GDM1 (cell line): ENCODE measurements at regions not wholly inside any gene's neighbourhood (a gene's known extent, or its start where the extent isn't known, plus 50 kb on each side); places are given as distances from the start of the nearest gene placed in this dataset.

Source experiments
- DNase-seq: peaks from one replicate; lab custom pipeline; 2025; lab: John Stamatoyannopoulos, UW

GRCh38 chr15:85307687-85308045 lies 72.7 kb upstream of the AKAP13 start:
- DNase-seq = no peak

DNA sequence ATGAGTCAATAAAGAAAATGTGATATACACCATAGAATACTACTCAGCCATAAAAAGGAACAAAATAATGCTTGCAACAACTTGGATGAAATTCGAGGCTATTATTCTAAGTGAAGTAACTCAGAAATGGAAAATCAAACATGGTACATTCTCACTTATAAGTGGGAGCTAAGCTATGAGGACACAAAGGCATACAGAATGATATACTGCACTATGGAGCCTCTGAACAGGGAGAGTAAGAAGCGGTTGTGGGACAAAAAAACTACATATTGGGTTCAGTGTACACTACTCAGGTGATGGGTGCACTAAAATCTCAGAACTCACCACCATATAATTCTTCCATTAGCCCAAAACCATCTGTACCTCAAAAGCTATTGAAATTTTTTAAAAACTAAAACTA lies 68.8 kb upstream of the AKAP13 start:
- no peak for DNase-seq

DNA sequence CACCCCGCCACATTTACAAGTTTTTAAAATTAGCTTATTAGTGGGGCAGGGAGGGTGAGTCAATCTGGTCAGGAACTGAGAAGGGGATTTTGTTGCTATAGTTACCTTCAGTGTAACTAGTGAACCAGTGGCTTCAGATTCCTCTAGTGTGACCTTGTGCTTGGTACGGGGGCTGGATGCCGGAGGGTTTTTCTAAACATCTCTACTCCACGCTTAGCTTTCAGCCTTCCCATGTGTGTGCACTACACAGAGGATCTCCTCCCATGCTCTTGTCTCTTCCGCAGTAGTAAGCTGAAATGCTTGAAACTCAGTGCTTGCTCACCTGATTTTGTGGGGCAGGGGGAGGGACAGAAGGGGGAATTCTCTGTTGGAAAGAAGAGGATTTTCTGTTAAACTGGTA lies 67.9 kb upstream of the AKAP13 start:
- no peak for DNase-seq

- DNase-seq = no peak
Observed at GRCh38 chr15:85312929-85313331, 67.5 kb upstream of the AKAP13 start.

- no peak for DNase-seq
Observed at GRCh38 chr15:85313339-85313738, 67.1 kb upstream of the AKAP13 start.

DNA sequence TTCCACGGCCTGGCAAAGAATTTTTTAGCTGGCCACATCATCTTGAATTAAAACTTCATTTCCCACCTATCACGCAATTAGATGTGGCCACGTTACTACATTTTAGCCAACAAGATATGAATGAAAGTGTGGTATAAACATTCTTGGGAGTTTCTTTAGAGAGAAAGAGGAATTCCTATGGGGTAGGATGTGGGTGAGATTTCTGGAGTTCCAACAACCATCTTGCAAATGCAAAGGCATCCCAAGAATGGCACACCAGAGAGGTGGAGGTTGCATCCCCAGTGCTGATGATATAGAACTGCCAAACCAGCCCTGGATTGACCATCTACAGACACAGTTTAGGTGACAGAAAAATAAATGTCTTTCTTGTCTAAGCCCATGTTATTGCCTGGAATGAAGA lies 66.3 kb upstream of the AKAP13 start:
- DNase-seq = no peak

- DNase-seq = no peak
Observed at GRCh38 chr15:85314633-85315032, 65.8 kb upstream of the AKAP13 start.

DNA sequence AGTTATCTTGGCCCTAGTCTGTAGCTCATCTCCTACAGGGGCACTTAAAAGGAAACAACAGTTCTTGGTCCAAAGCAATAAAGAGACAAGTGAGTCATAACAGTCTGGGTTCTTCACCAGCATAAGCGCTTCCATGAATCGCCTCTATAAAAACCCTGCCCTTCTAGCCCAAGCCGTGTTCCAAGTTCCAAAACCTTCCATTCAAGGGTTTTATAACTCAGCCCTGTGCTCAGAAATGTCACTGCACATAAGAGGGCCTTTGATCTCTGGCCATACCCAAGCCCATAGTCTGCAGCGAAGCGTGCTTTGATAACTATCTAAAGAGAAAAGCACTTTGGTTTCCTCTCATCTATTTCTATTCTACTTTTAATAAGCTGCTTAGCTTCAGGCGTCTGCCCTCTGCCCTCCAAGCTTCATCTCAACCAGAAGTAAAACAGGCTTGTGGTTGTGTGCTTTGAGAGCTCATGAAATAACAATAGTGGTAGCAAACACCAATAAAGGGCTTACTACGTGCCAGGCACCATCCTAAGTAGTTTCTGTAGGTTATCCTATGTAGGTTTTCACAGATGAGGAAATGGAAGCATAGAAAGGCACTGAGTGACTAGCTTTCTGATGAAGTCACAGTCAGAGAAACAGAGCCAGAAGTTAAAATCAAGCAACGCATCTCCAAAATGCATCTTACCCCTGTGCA lies 64.0 kb upstream of the AKAP13 start:
- no peak for DNase-seq

GRCh38 chr15:85318048-85318731 lies 62.2 kb upstream of the AKAP13 start:
- DNase-seq = no peak

GRCh38 chr15:85318732-85319076 lies 61.7 kb upstream of the AKAP13 start:
- DNase-seq = no peak

DNA sequence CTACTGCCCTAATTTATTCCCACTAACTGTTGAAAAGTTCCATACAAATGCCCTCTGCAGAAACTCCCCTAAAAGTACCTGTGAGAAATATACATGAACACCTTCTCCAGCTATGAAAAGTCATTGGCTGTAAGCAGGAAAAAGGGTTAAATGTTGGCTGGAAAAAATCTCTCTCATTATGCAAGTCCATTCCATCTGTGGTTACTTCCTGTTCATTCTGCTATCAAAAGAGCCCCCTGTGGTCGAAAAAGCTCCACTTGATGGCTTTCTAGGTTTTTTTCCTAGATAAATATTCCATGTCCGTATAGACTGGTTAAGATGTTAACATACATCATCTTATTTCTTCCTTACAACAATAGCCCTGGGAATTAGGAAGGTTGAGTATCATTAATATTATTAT lies 56.2 kb upstream of the AKAP13 start:
- DNase-seq = no peak

GRCh38 chr15:85325834-85326233 lies 54.6 kb upstream of the AKAP13 start:
- no peak for DNase-seq

GRCh38 chr15:85326291-85326690 lies 54.1 kb upstream of the AKAP13 start:
- no peak for DNase-seq

GRCh38 chr15:85327820-85328219 lies 52.6 kb upstream of the AKAP13 start:
- DNase-seq = no peak

DNA sequence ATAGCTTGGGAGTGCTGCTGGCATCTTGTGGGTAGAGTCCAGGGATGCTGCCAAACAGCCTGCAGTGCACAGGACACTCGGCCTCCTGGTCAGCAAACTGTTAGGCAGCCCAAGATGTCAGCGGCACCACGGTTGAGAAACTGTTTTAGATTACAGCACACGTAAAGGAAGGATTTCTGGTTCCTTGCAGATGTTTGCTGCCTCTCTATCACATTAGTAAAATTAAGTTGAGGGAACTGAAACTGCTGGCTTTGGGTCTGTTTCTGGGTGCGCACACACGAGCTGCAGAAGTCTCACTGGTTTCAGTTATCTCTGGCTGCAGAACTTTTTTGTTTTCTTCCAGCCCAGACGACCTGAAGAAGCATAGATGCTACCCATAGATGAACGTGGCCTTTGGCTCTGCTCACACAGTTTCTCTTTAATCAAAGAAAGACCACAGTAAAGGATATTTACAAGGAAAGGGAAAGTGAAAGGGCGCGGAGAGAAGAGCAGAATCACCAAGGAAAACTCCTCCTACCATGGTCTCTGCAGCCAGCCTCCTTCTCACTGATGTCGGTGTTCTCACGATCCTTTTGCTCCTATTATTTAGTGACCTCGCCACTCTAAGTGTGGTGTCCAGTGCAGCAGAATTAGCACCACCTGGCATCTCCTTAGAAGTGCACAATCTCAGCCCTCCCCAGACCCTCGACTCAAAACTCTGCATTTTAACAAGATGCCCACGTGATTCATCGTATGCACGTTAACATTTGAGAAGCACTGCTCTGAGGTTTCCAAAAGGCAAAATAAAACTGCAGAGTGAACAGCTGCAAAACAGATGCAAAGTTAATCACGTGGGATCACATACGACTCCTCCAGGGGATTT lies 50.6 kb upstream of the AKAP13 start:
- no peak for DNase-seq
